ENCODE measurements at regions not wholly inside any gene's neighbourhood (a gene's known extent, or its start where the extent isn't known, plus 50 kb on each side); places are given as distances from the start of the nearest gene placed in this dataset.

GRCh38 chr6:100194535-100194934 is 200.5 kb upstream of the MCHR2 start:
- TF ChIP-seq CTCF (IDR thresholded peaks at IDR 0.05; ENCODE audit: low read depth, low read length) (no peak), MAX (IDR thresholded peaks at IDR 0.05; ENCODE audit: low read depth, low read length) (no peak), POLR2A (IDR thresholded peaks at IDR 0.05; ENCODE audit: extremely low read depth, insufficient read length) (no peak), MYC (IDR thresholded peaks at IDR 0.05; ENCODE audit: low read depth, low read length) (no peak)
- H3K4me3 ChIP-seq (ENCODE audit: low read depth, low read length) = no peak overlapping the region
- no peak for DNase-seq (ENCODE audit: low read depth)

GRCh38 chr6:100188754-100189153 is 194.7 kb upstream of the MCHR2 start:
- no peak for TF ChIP-seq MYC (IDR thresholded peaks at IDR 0.05; ENCODE audit: low read depth, low read length)
- no peak for TF ChIP-seq MAX (IDR thresholded peaks at IDR 0.05; ENCODE audit: low read depth, low read length)
- TF ChIP-seq POLR2A (IDR thresholded peaks at IDR 0.05; ENCODE audit: extremely low read depth, insufficient read length) = no peak
- TF ChIP-seq CTCF (IDR thresholded peaks at IDR 0.05; ENCODE audit: low read depth, low read length) = no peak
- no peak for DNase-seq (ENCODE audit: low read depth)
- H3K4me3 ChIP-seq (ENCODE audit: low read depth, low read length) = no peak overlapping the region

- no peak for TF ChIP-seq MAX (IDR thresholded peaks at IDR 0.05; ENCODE audit: low read depth, low read length)
- TF ChIP-seq MYC (IDR thresholded peaks at IDR 0.05; ENCODE audit: low read depth, low read length) = no peak
- TF ChIP-seq POLR2A (IDR thresholded peaks at IDR 0.05; ENCODE audit: extremely low read depth, insufficient read length) = no peak
- no peak for TF ChIP-seq CTCF (IDR thresholded peaks at IDR 0.05; ENCODE audit: low read depth, low read length)
- no peak for DNase-seq (ENCODE audit: low read depth)
- H3K4me3 ChIP-seq (ENCODE audit: low read depth, low read length) = no peak overlapping the region
Measured at GRCh38 chr6:100186552-100186951, 192.5 kb upstream of the MCHR2 start.

- TF ChIP-seq CTCF (IDR thresholded peaks at IDR 0.05; ENCODE audit: low read depth, low read length) (no peak), MAX (IDR thresholded peaks at IDR 0.05; ENCODE audit: low read depth, low read length) (no peak), POLR2A (IDR thresholded peaks at IDR 0.05; ENCODE audit: extremely low read depth, insufficient read length) (no peak), MYC (IDR thresholded peaks at IDR 0.05; ENCODE audit: low read depth, low read length) (no peak)
- no peak overlapping the region for H3K4me3 ChIP-seq (ENCODE audit: low read depth, low read length)
- no peak for DNase-seq (ENCODE audit: low read depth)
Measured at GRCh38 chr6:100185615-100186014, 191.6 kb upstream of the MCHR2 start.

- H3K4me3 ChIP-seq (ENCODE audit: low read depth, low read length) = no peak overlapping the region
- no peak for DNase-seq (ENCODE audit: low read depth)
- TF ChIP-seq POLR2A (IDR thresholded peaks at IDR 0.05; ENCODE audit: extremely low read depth, insufficient read length) (no peak), MAX (IDR thresholded peaks at IDR 0.05; ENCODE audit: low read depth, low read length) (no peak), CTCF (IDR thresholded peaks at IDR 0.05; ENCODE audit: low read depth, low read length) (no peak)
Measured at GRCh38 chr6:100184473-100184872, 190.4 kb upstream of the MCHR2 start.

- TF ChIP-seq POLR2A (IDR thresholded peaks at IDR 0.05; ENCODE audit: extremely low read depth, insufficient read length) (no peak), MYC (IDR thresholded peaks at IDR 0.05; ENCODE audit: low read depth, low read length) (no peak), CTCF (IDR thresholded peaks at IDR 0.05; ENCODE audit: low read depth, low read length) (no peak), MAX (IDR thresholded peaks at IDR 0.05; ENCODE audit: low read depth, low read length) (no peak)
- no peak overlapping the region for H3K4me3 ChIP-seq (ENCODE audit: low read depth, low read length)
- DNase-seq (ENCODE audit: low read depth) = no peak
Measured at GRCh38 chr6:100182313-100182712, 188.3 kb upstream of the MCHR2 start.

All from NB4 (cell line).